Ovary (tissue), 7 donors: ENCODE measurements at regions not wholly inside any gene's neighbourhood (a gene's known extent, or its start where the extent isn't known, plus 50 kb on each side); places are given as distances from the start of the nearest gene placed in this dataset.

Experiments used
- DNase-seq, 5 donors: peaks; one replicate each; pipeline ENCODE4 v3.0.0-alpha.2; 2019 to 2020
- H3K27ac ChIP-seq, 2 donors: fragments of 200-600 bp; one replicate each; pipeline versions ENCODE4 v1.5.1 to v1.8.0; 2019 to 2022
- H3K27me3 ChIP-seq: fragments of 200-600 bp; one replicate; pipeline ENCODE4 v1.8.0; 2022
- H3K36me3 ChIP-seq: fragments of 200-600 bp; sonication (generic); one replicate; pipeline ENCODE4 v1.5.1; 2019
- H3K4me1 ChIP-seq: one replicate; pipeline ENCODE4 v1.8.1; 2013; ENCODE audit warnings: mild to moderate bottlenecking, moderate library complexity; ENCODE audit not compliant: insufficient read depth
- H3K4me3 ChIP-seq: fragments of 200-600 bp; sonication (generic); one replicate; pipeline ENCODE4 v1.5.1; 2017
- H3K9me3 ChIP-seq, 2 donors: fragments of 200-600 bp in 1 of 2; sonication (generic) in 1 of 2; one replicate each; pipeline versions ENCODE4 v1.5.1 to v1.8.1; 2013 to 2019; ENCODE audit warnings: mild to moderate bottlenecking in 1 of 2, moderate library complexity in 1 of 2
- CTCF ChIP-seq, 3 donors: fragments of 450-650 bp in 2 of 3; fragments of 200-600 bp in 1 of 3; IDR thresholded peaks; one replicate each; pipeline versions ENCODE4 v1.5.1 to v1.8.0; 2016 to 2022; ENCODE audit warnings: antibody characterized with exemption in 3 of 3, mild to moderate bottlenecking in 1 of 3
- EP300 ChIP-seq: sonication (generic); formaldehyde crosslinking; IDR thresholded peaks from one replicate; pipeline ENCODE4 v1.6.1; 2017; ENCODE audit warnings: antibody characterized with exemption
- POLR2A ChIP-seq: fragments of 450-650 bp; IDR thresholded peaks from one replicate; pipeline ENCODE4 v1.6.1; 2017; ENCODE audit warnings: antibody characterized with exemption, mild to moderate bottlenecking, moderate library complexity
- WGBS, 3 donors: extraction: QIAGEN DNeasy Blood & Tissue Kit in 1 of 3; methylation state at CpG; one replicate each; pipeline versions ENCODE4 v1.1.5 to v1.1.7; 2013 to 2017; 5-methylcytosine and 5-hydroxymethylcytosine counted together
- intact Hi-C, 4 donors: fragments of 100-400 bp; cut with DNase I; formaldehyde crosslinking; loops; one replicate each; pipeline versions ENCODE4 v1.11.0 to v1.15.1; 2022 to 2023
- donor health status: DM: no; HTN: no; CAD: no; lungs with moderate emphysema.
- donor health status: DM: no; HTN: no; CAD: no.
- donor health status: Bipolar disorder and iron deficiency.
- donor health status: DM: no; HTN: no; CAD: no.
- donor health status: DM: yes; HTN: yes; CAD: no.

- no peak overlapping the region for H3K27ac ChIP-seq
- TF ChIP-seq EP300 = no peak
- TF ChIP-seq CTCF (IDR thresholded peaks at IDR 0.05) = no peak
- no peak for TF ChIP-seq POLR2A
- intact Hi-C loops = no loop called here
- H3K36me3 ChIP-seq = no peaks in the 10 kb centered on the region
- no peaks in the 10 kb centered on the region for H3K9me3 ChIP-seq
- no peak overlapping the region for H3K4me3 ChIP-seq
- no peaks in the 10 kb centered on the region for H3K27me3 ChIP-seq
- DNase-seq = no peak
- WGBS, 3 donors = 48 to 56% (median 55%) methylated on average over 15 of the region's 15 CpGs
- no peaks in the 10 kb centered on the region for H3K4me1 ChIP-seq
Observed at GRCh38 chr13:26895808-26896466, 135.4 kb upstream of the GPR12 start.

DNA sequence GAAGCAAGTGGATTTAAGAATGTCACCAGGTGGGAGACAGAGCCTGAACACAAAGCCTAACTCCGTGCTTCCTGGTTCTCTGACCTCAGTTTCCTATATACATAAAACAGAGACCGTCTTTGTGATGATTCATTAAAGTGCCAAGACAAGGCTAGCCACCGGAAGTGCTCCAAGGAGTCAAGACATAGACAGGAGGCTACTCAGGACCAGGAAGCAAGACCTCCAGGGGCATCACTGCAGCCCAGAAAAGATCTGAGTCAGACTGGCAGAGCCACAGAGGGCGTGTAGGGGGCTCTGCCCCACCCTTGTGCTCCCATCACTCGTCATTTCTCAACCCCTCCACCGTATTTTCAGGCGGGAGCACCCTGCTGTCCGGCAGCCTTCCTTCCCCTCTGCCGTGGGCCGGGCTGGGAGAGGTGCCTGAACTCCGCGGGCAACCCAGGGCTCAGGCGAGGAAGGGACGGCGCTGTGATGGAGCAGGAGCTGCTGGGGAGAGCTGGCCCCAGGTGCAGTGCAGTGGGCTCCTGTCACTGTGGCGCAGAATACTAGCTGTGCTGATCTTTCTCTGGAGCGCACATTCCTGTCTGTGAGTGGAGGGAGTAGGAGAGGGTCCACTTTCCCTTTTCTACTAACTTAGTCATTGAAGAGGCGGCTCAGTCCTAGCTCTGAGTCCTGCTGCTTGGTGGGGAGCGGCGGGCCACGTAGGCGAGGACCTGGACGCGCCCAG is 134.7 kb upstream of the GPR12 start:
- TF ChIP-seq POLR2A = no peak
- no peak for TF ChIP-seq CTCF (IDR thresholded peaks at IDR 0.05)
- TF ChIP-seq EP300 = no peak
- Histone ChIP-seq H3K27ac (no peak overlapping the region), H3K36me3 (no peaks in the 10 kb centered on the region), H3K4me3 (no peak overlapping the region), H3K27me3 (no peaks in the 10 kb centered on the region), H3K9me3 (no peaks in the 10 kb centered on the region), H3K4me1 (no peaks in the 10 kb centered on the region)
- no peak for DNase-seq
- intact Hi-C loops = no loop called here
- 40 to 58% (median 52%) methylated on average over 24 of the region's 24 CpGs for whole genome bisulfite sequencing, 3 donors

DNA sequence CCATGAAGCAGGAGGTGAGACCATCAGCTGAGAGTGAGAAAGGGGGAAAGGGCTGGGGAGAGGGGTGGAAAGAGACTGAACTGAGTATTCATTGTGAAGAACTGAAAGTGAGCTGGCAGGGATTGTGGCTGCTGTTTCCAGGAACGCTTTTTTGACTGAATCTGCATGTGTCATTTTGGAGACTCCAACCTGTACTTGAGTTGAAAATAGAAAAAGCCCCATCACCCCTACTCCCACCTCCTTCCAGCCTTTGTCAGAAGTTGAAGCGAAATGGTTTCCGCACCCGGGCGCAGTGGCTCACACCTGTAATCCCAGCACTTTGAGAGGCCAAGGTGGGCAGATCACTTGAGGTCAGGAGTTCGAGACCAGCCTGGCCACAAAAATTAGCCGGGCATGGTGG is 128.0 kb upstream of the GPR12 start:
- H3K9me3 ChIP-seq = no peaks in the 10 kb centered on the region
- 88 to 91% (median 89%) methylated on average over 7 of the region's 7 CpGs for WGBS, 3 donors
- no peaks in the 10 kb centered on the region for H3K36me3 ChIP-seq
- DNase-seq = no peak
- intact Hi-C loops = no loop called here
- no peaks in the 10 kb centered on the region for H3K27me3 ChIP-seq
- TF ChIP-seq EP300 (no peak), CTCF (IDR thresholded peaks at IDR 0.05) (no peak), POLR2A (no peak)
- H3K27ac ChIP-seq = no peak overlapping the region
- no peak overlapping the region for H3K4me3 ChIP-seq
- H3K4me1 ChIP-seq = no peaks in the 10 kb centered on the region

- Histone ChIP-seq H3K36me3 (no peaks in the 10 kb centered on the region), H3K27me3 (no peaks in the 10 kb centered on the region), H3K4me1 (no peaks in the 10 kb centered on the region), H3K9me3 (no peaks in the 10 kb centered on the region), H3K27ac (no peak overlapping the region), H3K4me3 (no peak overlapping the region)
- DNase-seq = no peak
- 66 to 82% (median 80%) methylated on average over 3 of the region's 3 CpGs for WGBS, 3 donors
- intact Hi-C loops = no loop called here
- TF ChIP-seq EP300 (no peak), CTCF (IDR thresholded peaks at IDR 0.05) (no peak)
Observed at GRCh38 chr13:26887594-26887993, 127.0 kb upstream of the GPR12 start.
